Fibroblast of skin of back (primary cell): ENCODE measurements at regions not wholly inside any gene's neighbourhood (a gene's known extent, or its start where the extent isn't known, plus 50 kb on each side); places are given as distances from the start of the nearest gene placed in this dataset.

ENCODE experiments used
- DNase-seq: peaks from one replicate; pipeline ENCODE4 v3.0.0-alpha.2; 2013

- no peak for DNase-seq
Observed at GRCh38 chrX:150165776-150166610, 197.1 kb upstream of the MAMLD1 start.

- no peak for DNase-seq
Observed at GRCh38 chrX:150167482-150168324, 195.4 kb upstream of the MAMLD1 start.

- DNase-seq = no peak
Observed at GRCh38 chrX:150182161-150182560, 181.0 kb upstream of the MAMLD1 start.

- DNase-seq = no peak
Observed at GRCh38 chrX:150184491-150184890, 178.6 kb upstream of the MAMLD1 start.

- DNase-seq = peak; percentile 72
Observed at GRCh38 chrX:150185766-150186165, 177.4 kb upstream of the MAMLD1 start.

- no peak for DNase-seq
Observed at GRCh38 chrX:150192816-150193215, 170.3 kb upstream of the MAMLD1 start.

- no peak for DNase-seq
Observed at GRCh38 chrX:150196285-150196684, 166.8 kb upstream of the MAMLD1 start.

- DNase-seq = no peak
Observed at GRCh38 chrX:150197388-150197787, 165.7 kb upstream of the MAMLD1 start.

- peak; percentile 53 for DNase-seq
Observed at GRCh38 chrX:150198776-150199175, 164.3 kb upstream of the MAMLD1 start.

- no peak for DNase-seq
Observed at GRCh38 chrX:150199181-150199580, 163.9 kb upstream of the MAMLD1 start.

- no peak for DNase-seq
Observed at GRCh38 chrX:150199803-150200202, 163.3 kb upstream of the MAMLD1 start.

GRCh38 chrX:150200361-150200760 lies 162.8 kb upstream of the MAMLD1 start:
- DNase-seq = no peak

GRCh38 chrX:150200820-150201287 lies 162.3 kb upstream of the MAMLD1 start:
- peak; percentile 99 for DNase-seq

GRCh38 chrX:150201391-150201790 lies 161.7 kb upstream of the MAMLD1 start:
- no peak for DNase-seq

- peak; percentile 56 for DNase-seq
Observed at GRCh38 chrX:150201841-150202240, 161.3 kb upstream of the MAMLD1 start.

- DNase-seq = peak; percentile 63
Observed at GRCh38 chrX:150202641-150203247, 160.4 kb upstream of the MAMLD1 start.

GRCh38 chrX:150203248-150203645 lies 159.9 kb upstream of the MAMLD1 start:
- no peak for DNase-seq

GRCh38 chrX:150205011-150205410 lies 158.1 kb upstream of the MAMLD1 start:
- no peak for DNase-seq

GRCh38 chrX:150207733-150208132 lies 155.4 kb upstream of the MAMLD1 start:
- no peak for DNase-seq

GRCh38 chrX:150211988-150212387 lies 151.1 kb upstream of the MAMLD1 start:
- DNase-seq = peak; percentile 77

GRCh38 chrX:150212672-150213480 lies 150.2 kb upstream of the MAMLD1 start:
- DNase-seq = peak; percentile 67

GRCh38 chrX:150213481-150214030 lies 149.6 kb upstream of the MAMLD1 start:
- no peak for DNase-seq
